WTC11 (cell line): ENCODE measurements at regions not wholly inside any gene's neighbourhood (a gene's known extent, or its start where the extent isn't known, plus 50 kb on each side); places are given as distances from the start of the nearest gene placed in this dataset.

ENCODE experiments used
- ATAC-seq: fragments of 200-7000 bp; cut with Tn5 transposase; 2 replicates; pipeline ENCODE4 v1.10.0; 2021; ENCODE audit warnings: mild to moderate bottlenecking, moderate library complexity
- CTCF ChIA-PET: fragments of 300-600 bp; sonication (Branson Sonifier 250); formaldehyde crosslinking; loops from one replicate; lab custom pipeline; 2021; ENCODE audit warnings: antibody characterized with exemption; lab: Charles Lee
- POLR2A ChIA-PET: fragments of 350-600 bp; sonication (Branson Sonifier 250); formaldehyde crosslinking; loops from one replicate; lab custom pipeline; 2021; ENCODE audit warnings: antibody characterized with exemption; lab: Charles Lee
- DNase-seq: peaks from one replicate; pipeline ENCODE4 v3.0.0; 2021; ENCODE audit warnings: low spot score
- H3K27ac Mint-ChIP-seq: 2 replicates; pipeline ENCODE4 v1.8.0; 2021; ENCODE audit warnings: mixed read lengths
- H3K27me3 Mint-ChIP-seq: 2 replicates; pipeline ENCODE4 v1.8.0; 2021; ENCODE audit warnings: low read depth, mild to moderate bottlenecking, moderate library complexity, mixed read lengths
- H3K36me3 Mint-ChIP-seq: 2 replicates; pipeline ENCODE4 v1.8.0; 2021; ENCODE audit warnings: mixed read lengths
- H3K4me1 Mint-ChIP-seq: 2 replicates; pipeline ENCODE4 v1.8.0; 2022; ENCODE audit warnings: mixed read lengths
- H3K4me3 Mint-ChIP-seq: 2 replicates; pipeline ENCODE4 v1.8.0; 2021; ENCODE audit warnings: mild to moderate bottlenecking, moderate library complexity, mixed read lengths
- H3K9me3 Mint-ChIP-seq: 2 replicates; pipeline ENCODE4 v1.8.0; 2021; ENCODE audit warnings: mixed read lengths
- CREB1 ChIP-seq: sonication (generic); formaldehyde crosslinking; IDR thresholded peaks from 2 replicates; pipeline ENCODE4 v1.8.0; 2023; ENCODE audit warnings: mild to moderate bottlenecking, missing genetic modification reagents
- GRHL2 ChIP-seq: fragments of 250-450 bp; sonication (Bioruptor Pico); IDR thresholded peaks from 2 replicates; pipeline ENCODE4 v1.8.0; 2022; ENCODE audit warnings: mild to moderate bottlenecking, moderate library complexity; ENCODE audit not compliant: insufficient replicate concordance, severe bottlenecking
- GTF2I ChIP-seq: fragments of 250-450 bp; sonication (Bioruptor Pico); conservative IDR thresholded peaks from 2 replicates; pipeline ENCODE4 v1.4.0; 2021; ENCODE audit warnings: mild to moderate bottlenecking
- JUN ChIP-seq: sonication (generic); formaldehyde crosslinking; IDR thresholded peaks from 2 replicates; pipeline ENCODE4 v1.8.0; 2023; ENCODE audit warnings: mild to moderate bottlenecking, missing genetic modification reagents
- PRRX2 ChIP-seq: fragments of 250-450 bp; sonication (Bioruptor Pico); IDR thresholded peaks from 2 replicates; pipeline ENCODE4 v1.8.0; 2021; ENCODE audit warnings: mild to moderate bottlenecking
- SMAD3 ChIP-seq: sonication (generic); formaldehyde crosslinking; IDR thresholded peaks from 2 replicates; pipeline ENCODE4 v1.8.0; 2022; ENCODE audit warnings: missing genetic modification reagents, mild to moderate bottlenecking, borderline replicate concordance
- ZNF121 ChIP-seq: sonication (generic); formaldehyde crosslinking; IDR thresholded peaks from 2 replicates; pipeline ENCODE4 v1.8.0; 2023; ENCODE audit warnings: missing genetic modification reagents
- ZNF219 ChIP-seq: sonication (generic); formaldehyde crosslinking; IDR thresholded peaks from 2 replicates; pipeline ENCODE4 v1.8.0; 2023; ENCODE audit warnings: missing genetic modification reagents, mild to moderate bottlenecking, borderline replicate concordance
- ZNF396 ChIP-seq: fragments of 250-450 bp; sonication (Bioruptor Pico); IDR thresholded peaks from 2 replicates; pipeline ENCODE4 v1.8.0; 2021; ENCODE audit warnings: mild to moderate bottlenecking, moderate library complexity, borderline replicate concordance
- TF ChIP-seq, protein P1 (sequence below): fragments of 250-450 bp; sonication (Bioruptor Pico); IDR thresholded peaks from 2 replicates; pipeline ENCODE4 v2.1.2; 2022; ENCODE audit warnings: mild to moderate bottlenecking, moderate library complexity
- TF ChIP-seq, protein P2 (sequence below): sonication (generic); formaldehyde crosslinking; IDR thresholded peaks from 2 replicates; pipeline ENCODE4 v1.8.0; 2022; ENCODE audit warnings: mild to moderate bottlenecking, missing genetic modification reagents
- TF ChIP-seq, protein P3 (sequence below): fragments of 250-450 bp; sonication (Bioruptor Pico); IDR thresholded peaks from 2 replicates; pipeline ENCODE4 v1.9.0; 2021; ENCODE audit warnings: mild to moderate bottlenecking
- TF ChIP-seq, protein P4 (sequence below): sonication (generic); formaldehyde crosslinking; IDR thresholded peaks from 2 replicates; pipeline ENCODE4 v1.8.0; 2022; ENCODE audit warnings: mild to moderate bottlenecking, missing genetic modification reagents
- TF ChIP-seq, protein P5 (sequence below): sonication (generic); formaldehyde crosslinking; IDR thresholded peaks from 2 replicates; pipeline ENCODE4 v1.8.1; 2023; ENCODE audit warnings: mild to moderate bottlenecking, missing genetic modification reagents, moderate library complexity
- TF ChIP-seq, protein P6 (sequence below): sonication (generic); formaldehyde crosslinking; IDR thresholded peaks from 2 replicates; pipeline ENCODE4 v1.8.1; 2022; ENCODE audit warnings: low read depth, missing genetic modification reagents, borderline replicate concordance
- TF ChIP-seq, protein P7 (sequence below): sonication (generic); formaldehyde crosslinking; IDR thresholded peaks from 2 replicates; pipeline ENCODE4 v1.8.1; 2022; ENCODE audit warnings: mild to moderate bottlenecking, moderate library complexity, missing genetic modification reagents
- TF ChIP-seq, protein P8 (sequence below): sonication (generic); formaldehyde crosslinking; IDR thresholded peaks from 2 replicates; pipeline ENCODE4 v1.8.0; 2022; ENCODE audit warnings: missing genetic modification reagents

DNA sequence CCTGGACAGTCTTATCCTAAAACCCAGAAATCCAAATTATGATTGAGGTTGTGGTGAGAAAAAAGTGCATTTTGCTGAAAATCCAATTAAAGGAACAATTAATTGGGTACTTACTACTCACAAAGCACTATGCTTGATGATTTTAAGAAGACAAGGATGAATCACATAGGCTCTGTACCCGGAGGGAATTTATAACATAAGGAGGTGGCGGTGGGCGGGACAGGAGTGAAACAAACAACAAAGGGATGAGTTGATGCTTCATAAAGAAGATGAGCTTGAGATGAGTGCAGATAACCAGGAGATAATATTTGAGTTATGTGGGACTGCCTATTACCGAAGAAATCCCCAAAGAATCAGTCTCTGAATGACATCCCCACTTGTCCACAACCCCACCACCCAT, 171.1 kb upstream of the FZD8 start:
- TF ChIP-seq, protein P1, sequence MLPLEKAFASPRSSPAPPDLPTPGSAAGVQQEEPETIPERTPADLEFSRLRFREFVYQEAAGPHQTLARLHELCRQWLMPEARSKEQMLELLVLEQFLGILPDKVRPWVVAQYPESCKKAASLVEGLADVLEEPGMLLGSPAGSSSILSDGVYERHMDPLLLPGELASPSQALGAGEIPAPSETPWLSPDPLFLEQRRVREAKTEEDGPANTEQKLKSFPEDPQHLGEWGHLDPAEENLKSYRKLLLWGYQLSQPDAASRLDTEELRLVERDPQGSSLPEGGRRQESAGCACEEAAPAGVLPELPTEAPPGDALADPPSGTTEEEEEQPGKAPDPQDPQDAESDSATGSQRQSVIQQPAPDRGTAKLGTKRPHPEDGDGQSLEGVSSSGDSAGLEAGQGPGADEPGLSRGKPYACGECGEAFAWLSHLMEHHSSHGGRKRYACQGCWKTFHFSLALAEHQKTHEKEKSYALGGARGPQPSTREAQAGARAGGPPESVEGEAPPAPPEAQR (CRISPR knock-in tag): no peak
- TF ChIP-seq, protein P2, sequence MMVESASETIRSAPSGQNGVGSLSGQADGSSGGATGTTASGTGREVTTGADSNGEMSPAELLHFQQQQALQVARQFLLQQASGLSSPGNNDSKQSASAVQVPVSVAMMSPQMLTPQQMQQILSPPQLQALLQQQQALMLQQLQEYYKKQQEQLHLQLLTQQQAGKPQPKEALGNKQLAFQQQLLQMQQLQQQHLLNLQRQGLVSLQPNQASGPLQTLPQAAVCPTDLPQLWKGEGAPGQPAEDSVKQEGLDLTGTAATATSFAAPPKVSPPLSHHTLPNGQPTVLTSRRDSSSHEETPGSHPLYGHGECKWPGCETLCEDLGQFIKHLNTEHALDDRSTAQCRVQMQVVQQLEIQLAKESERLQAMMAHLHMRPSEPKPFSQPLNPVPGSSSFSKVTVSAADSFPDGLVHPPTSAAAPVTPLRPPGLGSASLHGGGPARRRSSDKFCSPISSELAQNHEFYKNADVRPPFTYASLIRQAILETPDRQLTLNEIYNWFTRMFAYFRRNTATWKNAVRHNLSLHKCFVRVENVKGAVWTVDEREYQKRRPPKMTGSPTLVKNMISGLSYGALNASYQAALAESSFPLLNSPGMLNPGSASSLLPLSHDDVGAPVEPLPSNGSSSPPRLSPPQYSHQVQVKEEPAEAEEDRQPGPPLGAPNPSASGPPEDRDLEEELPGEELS (CRISPR knock-in tag): no peak
- TF ChIP-seq, protein P3, sequence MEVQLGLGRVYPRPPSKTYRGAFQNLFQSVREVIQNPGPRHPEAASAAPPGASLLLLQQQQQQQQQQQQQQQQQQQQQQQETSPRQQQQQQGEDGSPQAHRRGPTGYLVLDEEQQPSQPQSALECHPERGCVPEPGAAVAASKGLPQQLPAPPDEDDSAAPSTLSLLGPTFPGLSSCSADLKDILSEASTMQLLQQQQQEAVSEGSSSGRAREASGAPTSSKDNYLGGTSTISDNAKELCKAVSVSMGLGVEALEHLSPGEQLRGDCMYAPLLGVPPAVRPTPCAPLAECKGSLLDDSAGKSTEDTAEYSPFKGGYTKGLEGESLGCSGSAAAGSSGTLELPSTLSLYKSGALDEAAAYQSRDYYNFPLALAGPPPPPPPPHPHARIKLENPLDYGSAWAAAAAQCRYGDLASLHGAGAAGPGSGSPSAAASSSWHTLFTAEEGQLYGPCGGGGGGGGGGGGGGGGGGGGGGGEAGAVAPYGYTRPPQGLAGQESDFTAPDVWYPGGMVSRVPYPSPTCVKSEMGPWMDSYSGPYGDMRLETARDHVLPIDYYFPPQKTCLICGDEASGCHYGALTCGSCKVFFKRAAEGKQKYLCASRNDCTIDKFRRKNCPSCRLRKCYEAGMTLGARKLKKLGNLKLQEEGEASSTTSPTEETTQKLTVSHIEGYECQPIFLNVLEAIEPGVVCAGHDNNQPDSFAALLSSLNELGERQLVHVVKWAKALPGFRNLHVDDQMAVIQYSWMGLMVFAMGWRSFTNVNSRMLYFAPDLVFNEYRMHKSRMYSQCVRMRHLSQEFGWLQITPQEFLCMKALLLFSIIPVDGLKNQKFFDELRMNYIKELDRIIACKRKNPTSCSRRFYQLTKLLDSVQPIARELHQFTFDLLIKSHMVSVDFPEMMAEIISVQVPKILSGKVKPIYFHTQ: no peak
- TF ChIP-seq CREB1 (CRISPR knock-in tag) (no peak), ZNF219 (CRISPR knock-in tag) (no peak), GTF2I (CRISPR knock-in tag) (no peak)
- ChIA-PET POLR2A (no interaction called here), CTCF (interaction anchor here (0.7 to 1.0 kb wide), 2 partner anchors 9 to 19 kb away, joined by 3 read pairs; no protein-coding TSS in a partner anchor)
- H3K27ac Mint-ChIP-seq: no peak overlapping the region
- H3K4me3 Mint-ChIP-seq: no peak overlapping the region
- peaks cover 15% of the 10 kb centered on the region for H3K9me3 Mint-ChIP-seq
- H3K4me1 Mint-ChIP-seq: no peaks in the 10 kb centered on the region
- no peaks in the 10 kb centered on the region; the same call in 1 of the 2 replicates for H3K27me3 Mint-ChIP-seq
- no peak for ATAC-seq
- no peaks in the 10 kb centered on the region for H3K36me3 Mint-ChIP-seq
- no peak for DNase-seq

DNA sequence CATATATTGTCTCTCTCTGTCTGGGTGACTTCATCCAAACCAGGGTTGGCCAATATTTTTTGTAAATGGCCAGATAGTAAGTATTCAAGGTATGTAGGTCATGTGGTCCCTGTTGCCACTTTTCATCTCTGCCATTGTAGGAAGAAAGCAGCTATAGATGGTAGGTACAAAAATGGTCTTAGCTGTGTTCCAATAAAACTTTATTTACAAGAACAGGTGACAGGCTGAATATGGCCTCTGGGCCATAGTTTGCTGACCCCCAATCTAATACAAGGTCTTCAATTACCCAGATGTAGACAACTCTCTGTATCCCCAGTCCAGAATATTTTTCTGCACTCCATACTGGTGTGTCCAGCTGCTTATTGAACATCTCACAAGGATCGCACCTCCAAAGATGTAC, 166.2 kb upstream of the FZD8 start:
- Mint-ChIP-seq H3K27ac (no peak overlapping the region), H3K4me3 (no peak overlapping the region), H3K36me3 (no peaks in the 10 kb centered on the region), H3K4me1 (peaks cover 3% of the 10 kb centered on the region), H3K9me3 (peaks cover 15% of the 10 kb centered on the region), H3K27me3 (no peaks in the 10 kb centered on the region)
- no peak for DNase-seq
- POLR2A ChIA-PET: no interaction called here
- CTCF ChIA-PET: no interaction called here
- no peak for ATAC-seq
- TF ChIP-seq SMAD3 (CRISPR knock-in tag) (no peak), ZNF396 (no peak), ZNF121 (CRISPR knock-in tag) (no peak), GTF2I (CRISPR knock-in tag) (no peak), GRHL2 (CRISPR knock-in tag) (no peak), PRRX2 (no peak), JUN (CRISPR knock-in tag) (no peak)
- TF ChIP-seq, protein P4, sequence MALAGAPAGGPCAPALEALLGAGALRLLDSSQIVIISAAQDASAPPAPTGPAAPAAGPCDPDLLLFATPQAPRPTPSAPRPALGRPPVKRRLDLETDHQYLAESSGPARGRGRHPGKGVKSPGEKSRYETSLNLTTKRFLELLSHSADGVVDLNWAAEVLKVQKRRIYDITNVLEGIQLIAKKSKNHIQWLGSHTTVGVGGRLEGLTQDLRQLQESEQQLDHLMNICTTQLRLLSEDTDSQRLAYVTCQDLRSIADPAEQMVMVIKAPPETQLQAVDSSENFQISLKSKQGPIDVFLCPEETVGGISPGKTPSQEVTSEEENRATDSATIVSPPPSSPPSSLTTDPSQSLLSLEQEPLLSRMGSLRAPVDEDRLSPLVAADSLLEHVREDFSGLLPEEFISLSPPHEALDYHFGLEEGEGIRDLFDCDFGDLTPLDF (CRISPR knock-in tag): no peak
- TF ChIP-seq, protein P1 (CRISPR knock-in tag): no peak
- TF ChIP-seq, protein P5, sequence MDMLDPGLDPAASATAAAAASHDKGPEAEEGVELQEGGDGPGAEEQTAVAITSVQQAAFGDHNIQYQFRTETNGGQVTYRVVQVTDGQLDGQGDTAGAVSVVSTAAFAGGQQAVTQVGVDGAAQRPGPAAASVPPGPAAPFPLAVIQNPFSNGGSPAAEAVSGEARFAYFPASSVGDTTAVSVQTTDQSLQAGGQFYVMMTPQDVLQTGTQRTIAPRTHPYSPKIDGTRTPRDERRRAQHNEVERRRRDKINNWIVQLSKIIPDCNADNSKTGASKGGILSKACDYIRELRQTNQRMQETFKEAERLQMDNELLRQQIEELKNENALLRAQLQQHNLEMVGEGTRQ (CRISPR knock-in tag): no peak
- TF ChIP-seq, protein P6, sequence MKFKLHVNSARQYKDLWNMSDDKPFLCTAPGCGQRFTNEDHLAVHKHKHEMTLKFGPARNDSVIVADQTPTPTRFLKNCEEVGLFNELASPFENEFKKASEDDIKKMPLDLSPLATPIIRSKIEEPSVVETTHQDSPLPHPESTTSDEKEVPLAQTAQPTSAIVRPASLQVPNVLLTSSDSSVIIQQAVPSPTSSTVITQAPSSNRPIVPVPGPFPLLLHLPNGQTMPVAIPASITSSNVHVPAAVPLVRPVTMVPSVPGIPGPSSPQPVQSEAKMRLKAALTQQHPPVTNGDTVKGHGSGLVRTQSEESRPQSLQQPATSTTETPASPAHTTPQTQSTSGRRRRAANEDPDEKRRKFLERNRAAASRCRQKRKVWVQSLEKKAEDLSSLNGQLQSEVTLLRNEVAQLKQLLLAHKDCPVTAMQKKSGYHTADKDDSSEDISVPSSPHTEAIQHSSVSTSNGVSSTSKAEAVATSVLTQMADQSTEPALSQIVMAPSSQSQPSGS (CRISPR knock-in tag): no peak
- TF ChIP-seq, protein P7, sequence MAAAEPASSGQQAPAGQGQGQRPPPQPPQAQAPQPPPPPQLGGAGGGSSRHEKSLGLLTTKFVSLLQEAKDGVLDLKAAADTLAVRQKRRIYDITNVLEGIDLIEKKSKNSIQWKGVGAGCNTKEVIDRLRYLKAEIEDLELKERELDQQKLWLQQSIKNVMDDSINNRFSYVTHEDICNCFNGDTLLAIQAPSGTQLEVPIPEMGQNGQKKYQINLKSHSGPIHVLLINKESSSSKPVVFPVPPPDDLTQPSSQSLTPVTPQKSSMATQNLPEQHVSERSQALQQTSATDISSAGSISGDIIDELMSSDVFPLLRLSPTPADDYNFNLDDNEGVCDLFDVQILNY: no peak
- TF ChIP-seq, protein P8, sequence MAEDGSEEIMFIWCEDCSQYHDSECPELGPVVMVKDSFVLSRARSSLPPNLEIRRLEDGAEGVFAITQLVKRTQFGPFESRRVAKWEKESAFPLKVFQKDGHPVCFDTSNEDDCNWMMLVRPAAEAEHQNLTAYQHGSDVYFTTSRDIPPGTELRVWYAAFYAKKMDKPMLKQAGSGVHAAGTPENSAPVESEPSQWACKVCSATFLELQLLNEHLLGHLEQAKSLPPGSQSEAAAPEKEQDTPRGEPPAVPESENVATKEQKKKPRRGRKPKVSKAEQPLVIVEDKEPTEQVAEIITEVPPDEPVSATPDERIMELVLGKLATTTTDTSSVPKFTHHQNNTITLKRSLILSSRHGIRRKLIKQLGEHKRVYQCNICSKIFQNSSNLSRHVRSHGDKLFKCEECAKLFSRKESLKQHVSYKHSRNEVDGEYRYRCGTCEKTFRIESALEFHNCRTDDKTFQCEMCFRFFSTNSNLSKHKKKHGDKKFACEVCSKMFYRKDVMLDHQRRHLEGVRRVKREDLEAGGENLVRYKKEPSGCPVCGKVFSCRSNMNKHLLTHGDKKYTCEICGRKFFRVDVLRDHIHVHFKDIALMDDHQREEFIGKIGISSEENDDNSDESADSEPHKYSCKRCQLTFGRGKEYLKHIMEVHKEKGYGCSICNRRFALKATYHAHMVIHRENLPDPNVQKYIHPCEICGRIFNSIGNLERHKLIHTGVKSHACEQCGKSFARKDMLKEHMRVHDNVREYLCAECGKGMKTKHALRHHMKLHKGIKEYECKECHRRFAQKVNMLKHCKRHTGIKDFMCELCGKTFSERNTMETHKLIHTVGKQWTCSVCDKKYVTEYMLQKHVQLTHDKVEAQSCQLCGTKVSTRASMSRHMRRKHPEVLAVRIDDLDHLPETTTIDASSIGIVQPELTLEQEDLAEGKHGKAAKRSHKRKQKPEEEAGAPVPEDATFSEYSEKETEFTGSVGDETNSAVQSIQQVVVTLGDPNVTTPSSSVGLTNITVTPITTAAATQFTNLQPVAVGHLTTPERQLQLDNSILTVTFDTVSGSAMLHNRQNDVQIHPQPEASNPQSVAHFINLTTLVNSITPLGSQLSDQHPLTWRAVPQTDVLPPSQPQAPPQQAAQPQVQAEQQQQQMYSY (CRISPR knock-in tag): no peak
